Loucy (cell line): ENCODE measurements at regions not wholly inside any gene's neighbourhood (a gene's known extent, or its start where the extent isn't known, plus 50 kb on each side); places are given as distances from the start of the nearest gene placed in this dataset.

Experiments
- EZH2phosphoT487 ChIP-seq: fragments of 200-600 bp; IDR thresholded peaks from 2 replicates; pipeline ENCODE4 v1.6.1; 2018; ENCODE audit warnings: antibody characterized with exemption, mild to moderate bottlenecking, moderate library complexity, borderline replicate concordance
- TF ChIP-seq, protein P1 (sequence below): fragments of 200-600 bp; sonication (generic); conservative IDR thresholded peaks from 2 replicates; pipeline ENCODE4 v1.5.1; 2014; ENCODE audit warnings: mild to moderate bottlenecking, antibody characterized with exemption, low read length

DNA sequence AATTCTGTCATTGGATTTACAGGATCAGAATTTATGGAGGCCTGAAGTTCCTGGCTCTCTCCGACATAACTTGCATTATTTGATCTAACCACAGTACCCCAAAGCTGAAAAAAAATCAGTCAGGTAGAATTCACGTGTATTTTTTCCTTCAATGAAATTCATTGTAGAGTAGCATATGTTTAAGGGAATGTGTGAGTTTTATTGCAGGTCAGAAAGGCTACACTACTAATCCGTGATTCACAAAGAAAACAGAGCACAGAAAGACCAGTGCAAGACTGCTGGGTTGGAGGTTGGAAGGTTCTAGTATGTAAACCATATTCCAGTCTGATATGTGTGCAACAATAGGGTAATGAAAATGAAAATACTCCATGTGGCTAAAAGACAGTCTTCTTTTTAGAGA lies 247.0 kb upstream of the FERD3L start:
- TF ChIP-seq, protein P1, sequence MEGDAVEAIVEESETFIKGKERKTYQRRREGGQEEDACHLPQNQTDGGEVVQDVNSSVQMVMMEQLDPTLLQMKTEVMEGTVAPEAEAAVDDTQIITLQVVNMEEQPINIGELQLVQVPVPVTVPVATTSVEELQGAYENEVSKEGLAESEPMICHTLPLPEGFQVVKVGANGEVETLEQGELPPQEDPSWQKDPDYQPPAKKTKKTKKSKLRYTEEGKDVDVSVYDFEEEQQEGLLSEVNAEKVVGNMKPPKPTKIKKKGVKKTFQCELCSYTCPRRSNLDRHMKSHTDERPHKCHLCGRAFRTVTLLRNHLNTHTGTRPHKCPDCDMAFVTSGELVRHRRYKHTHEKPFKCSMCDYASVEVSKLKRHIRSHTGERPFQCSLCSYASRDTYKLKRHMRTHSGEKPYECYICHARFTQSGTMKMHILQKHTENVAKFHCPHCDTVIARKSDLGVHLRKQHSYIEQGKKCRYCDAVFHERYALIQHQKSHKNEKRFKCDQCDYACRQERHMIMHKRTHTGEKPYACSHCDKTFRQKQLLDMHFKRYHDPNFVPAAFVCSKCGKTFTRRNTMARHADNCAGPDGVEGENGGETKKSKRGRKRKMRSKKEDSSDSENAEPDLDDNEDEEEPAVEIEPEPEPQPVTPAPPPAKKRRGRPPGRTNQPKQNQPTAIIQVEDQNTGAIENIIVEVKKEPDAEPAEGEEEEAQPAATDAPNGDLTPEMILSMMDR, result no peak
- no peak for TF ChIP-seq EZH2phosphoT487
